Ishikawa (cell line): ENCODE measurements at regions not wholly inside any gene's neighbourhood (a gene's known extent, or its start where the extent isn't known, plus 50 kb on each side); places are given as distances from the start of the nearest gene placed in this dataset.

Experiments used
- CEBPB ChIP-seq: IDR thresholded peaks from 2 replicates; pipeline ENCODE4 v1.6.1; 2012
- CREB1 ChIP-seq: IDR thresholded peaks from 2 replicates; pipeline ENCODE4 v1.6.1; 2012; ENCODE audit warnings: low read depth
- EP300 ChIP-seq: IDR thresholded peaks from 2 replicates; pipeline ENCODE4 v1.6.1; 2012; ENCODE audit warnings: borderline replicate concordance
- RAD21 ChIP-seq: IDR thresholded peaks from 2 replicates; pipeline ENCODE4 v1.6.1; 2012; ENCODE audit warnings: low read depth
- TEAD4 ChIP-seq: IDR thresholded peaks from 2 replicates; pipeline ENCODE4 v1.6.1; 2012
- YY1 ChIP-seq: IDR thresholded peaks from 2 replicates; pipeline ENCODE4 v1.6.1; 2012; ENCODE audit warnings: low read depth
- TF ChIP-seq, protein P1 (sequence below): IDR thresholded peaks from 2 replicates; pipeline ENCODE4 v1.6.1; 2012; ENCODE audit warnings: low read depth, mild to moderate bottlenecking
- TF ChIP-seq, protein P2 (sequence below): IDR thresholded peaks from 2 replicates; pipeline ENCODE4 v1.6.1; 2012

DNA sequence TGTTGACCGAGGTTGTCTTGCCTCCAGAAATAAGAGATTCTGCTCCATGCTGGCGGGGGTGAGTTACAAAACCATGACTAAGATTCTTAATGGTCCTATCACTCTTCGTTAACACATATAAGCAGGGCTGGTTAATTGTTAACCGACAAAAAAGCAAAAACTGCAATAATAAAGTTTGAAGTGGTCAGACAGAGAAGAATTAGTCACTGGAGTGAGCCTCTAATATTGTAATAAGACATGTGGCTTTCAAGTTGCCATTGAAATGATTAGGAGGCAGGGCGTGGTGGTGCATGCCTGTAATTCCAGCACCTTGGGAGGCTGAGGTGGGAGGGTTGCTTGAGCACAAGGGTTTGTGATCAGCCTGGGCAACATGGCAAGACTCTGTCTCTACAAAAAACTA lies 78.4 kb upstream of the NR2F2 start:
- TF ChIP-seq, protein P1, sequence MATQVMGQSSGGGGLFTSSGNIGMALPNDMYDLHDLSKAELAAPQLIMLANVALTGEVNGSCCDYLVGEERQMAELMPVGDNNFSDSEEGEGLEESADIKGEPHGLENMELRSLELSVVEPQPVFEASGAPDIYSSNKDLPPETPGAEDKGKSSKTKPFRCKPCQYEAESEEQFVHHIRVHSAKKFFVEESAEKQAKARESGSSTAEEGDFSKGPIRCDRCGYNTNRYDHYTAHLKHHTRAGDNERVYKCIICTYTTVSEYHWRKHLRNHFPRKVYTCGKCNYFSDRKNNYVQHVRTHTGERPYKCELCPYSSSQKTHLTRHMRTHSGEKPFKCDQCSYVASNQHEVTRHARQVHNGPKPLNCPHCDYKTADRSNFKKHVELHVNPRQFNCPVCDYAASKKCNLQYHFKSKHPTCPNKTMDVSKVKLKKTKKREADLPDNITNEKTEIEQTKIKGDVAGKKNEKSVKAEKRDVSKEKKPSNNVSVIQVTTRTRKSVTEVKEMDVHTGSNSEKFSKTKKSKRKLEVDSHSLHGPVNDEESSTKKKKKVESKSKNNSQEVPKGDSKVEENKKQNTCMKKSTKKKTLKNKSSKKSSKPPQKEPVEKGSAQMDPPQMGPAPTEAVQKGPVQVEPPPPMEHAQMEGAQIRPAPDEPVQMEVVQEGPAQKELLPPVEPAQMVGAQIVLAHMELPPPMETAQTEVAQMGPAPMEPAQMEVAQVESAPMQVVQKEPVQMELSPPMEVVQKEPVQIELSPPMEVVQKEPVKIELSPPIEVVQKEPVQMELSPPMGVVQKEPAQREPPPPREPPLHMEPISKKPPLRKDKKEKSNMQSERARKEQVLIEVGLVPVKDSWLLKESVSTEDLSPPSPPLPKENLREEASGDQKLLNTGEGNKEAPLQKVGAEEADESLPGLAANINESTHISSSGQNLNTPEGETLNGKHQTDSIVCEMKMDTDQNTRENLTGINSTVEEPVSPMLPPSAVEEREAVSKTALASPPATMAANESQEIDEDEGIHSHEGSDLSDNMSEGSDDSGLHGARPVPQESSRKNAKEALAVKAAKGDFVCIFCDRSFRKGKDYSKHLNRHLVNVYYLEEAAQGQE: no peak
- TF ChIP-seq RAD21 (no peak), CEBPB (no peak), YY1 (no peak), EP300 (no peak), TEAD4 (no peak), CREB1 (no peak)
- TF ChIP-seq, protein P2, sequence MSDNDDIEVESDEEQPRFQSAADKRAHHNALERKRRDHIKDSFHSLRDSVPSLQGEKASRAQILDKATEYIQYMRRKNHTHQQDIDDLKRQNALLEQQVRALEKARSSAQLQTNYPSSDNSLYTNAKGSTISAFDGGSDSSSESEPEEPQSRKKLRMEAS: no peak
